Neural cell (in vitro differentiated cells): ENCODE measurements at regions not wholly inside any gene's neighbourhood (a gene's known extent, or its start where the extent isn't known, plus 50 kb on each side); places are given as distances from the start of the nearest gene placed in this dataset.

Experiments
- H2AFZ ChIP-seq: fragments of 200-600, 300-800 bp; sonication (generic), shearing (Covaris generic); 2 replicates; pipeline ENCODE4 v1.6.0; 2014; ENCODE audit warnings: low read depth, mild to moderate bottlenecking, antibody characterized with exemption, low read length, moderate library complexity
- H3F3A ChIP-seq: fragments of 200-600 bp; shearing (Covaris generic); 2 replicates; pipeline ENCODE4 v1.6.1; 2016; ENCODE audit warnings: mild to moderate bottlenecking, moderate library complexity, mixed read lengths, antibody characterized with exemption, low read length; ENCODE audit not compliant: insufficient read depth, poor library complexity, severe bottlenecking
- H3K27ac ChIP-seq: fragments of 200-600, 300-800 bp; sonication (generic), shearing (Covaris generic); 2 replicates; pipeline ENCODE4 v1.5.1; 2014; ENCODE audit warnings: mild to moderate bottlenecking, low read length, moderate library complexity
- H3K27me3 ChIP-seq: fragments of 300-800, 200-600 bp; sonication (generic), shearing (Covaris generic); 2 replicates; pipeline ENCODE4 v1.6.0; 2014; ENCODE audit warnings: mild to moderate bottlenecking, low read depth, low read length, moderate library complexity; ENCODE audit not compliant: insufficient read depth
- H3K36me3 ChIP-seq: fragments of 300-800, 200-600 bp; sonication (generic), shearing (Covaris generic); 2 replicates; pipeline ENCODE4 v1.5.1; 2014; ENCODE audit warnings: mild to moderate bottlenecking, antibody characterized with exemption, low read length, moderate library complexity; ENCODE audit not compliant: insufficient read depth
- H3K4me2 ChIP-seq: fragments of 300-800, 200-600 bp; sonication (generic), shearing (Covaris generic); 2 replicates; pipeline ENCODE4 v1.6.0; 2014; ENCODE audit warnings: mild to moderate bottlenecking, low read length
- H3K4me3 ChIP-seq: fragments of 300-800, 200-600 bp; sonication (generic), shearing (Covaris generic); 2 replicates; pipeline ENCODE4 v1.5.1; 2014; ENCODE audit warnings: mild to moderate bottlenecking, low read length, moderate library complexity
- H3K79me2 ChIP-seq: fragments of 200-600 bp; shearing (Covaris generic); replicated peaks from 2 replicates; pipeline ENCODE4 v1.6.0; 2014; ENCODE audit warnings: mild to moderate bottlenecking, low read length, moderate library complexity; ENCODE audit not compliant: insufficient read depth
- H3K9ac ChIP-seq: fragments of 300-800, 200-600 bp; sonication (generic), shearing (Covaris generic); 2 replicates; pipeline ENCODE4 v1.6.1; 2016; ENCODE audit warnings: mild to moderate bottlenecking, low read length, mixed read lengths
- H3K9me2 ChIP-seq: fragments of 200-600 bp; shearing (Covaris generic); 2 replicates; pipeline ENCODE4 v1.6.1; 2016; ENCODE audit warnings: mild to moderate bottlenecking, low read length, mixed read lengths; ENCODE audit not compliant: insufficient read depth
- H3K9me3 ChIP-seq: fragments of 200-600, 300-800 bp; sonication (generic), shearing (Covaris generic); 2 replicates; pipeline ENCODE4 v1.6.1; 2016; ENCODE audit warnings: mild to moderate bottlenecking, mixed run types, low read length, moderate library complexity, mixed read lengths
- H4K20me1 ChIP-seq: fragments of 200-600 bp; shearing (Covaris generic); 2 replicates; pipeline ENCODE4 v1.6.1; 2016; ENCODE audit warnings: mild to moderate bottlenecking, mixed run types; ENCODE audit not compliant: insufficient read depth
- CTCF ChIP-seq: fragments of 450-650 bp; IDR thresholded peaks from 2 replicates; pipeline ENCODE4 v1.5.1; 2014; ENCODE audit warnings: antibody characterized with exemption, mild to moderate bottlenecking, moderate library complexity; ENCODE audit not compliant: poor library complexity, severe bottlenecking
- EP300 ChIP-seq: fragments of 450-650 bp; conservative IDR thresholded peaks from 2 replicates; pipeline ENCODE4 v1.6.1; 2014; ENCODE audit warnings: antibody characterized with exemption, mild to moderate bottlenecking, moderate library complexity; ENCODE audit not compliant: poor library complexity, severe bottlenecking
- EZH2 ChIP-seq: fragments of 200-600, 300-800 bp; shearing (Covaris generic), sonication (generic); IDR thresholded peaks from 2 replicates; pipeline ENCODE4 v1.6.1; 2014; ENCODE audit warnings: antibody characterized with exemption, low read length, borderline replicate concordance, mild to moderate bottlenecking; ENCODE audit not compliant: insufficient read depth, poor library complexity, severe bottlenecking
- MXI1 ChIP-seq: fragments of 450-650 bp; conservative IDR thresholded peaks from 2 replicates; pipeline ENCODE4 v1.6.1; 2014; ENCODE audit warnings: antibody characterized with exemption, mild to moderate bottlenecking; ENCODE audit not compliant: poor library complexity, severe bottlenecking
- POLR2AphosphoS5 ChIP-seq: IDR thresholded peaks from 2 replicates; pipeline ENCODE4 v1.6.1; 2012
- RAD21 ChIP-seq: fragments of 450-650 bp; conservative IDR thresholded peaks from 2 replicates; pipeline ENCODE4 v1.6.1; 2014; ENCODE audit warnings: antibody characterized with exemption, mild to moderate bottlenecking, moderate library complexity
- REST ChIP-seq: IDR thresholded peaks from 2 replicates; pipeline ENCODE4 v1.6.1; 2012; ENCODE audit warnings: borderline replicate concordance
- SMC3 ChIP-seq: fragments of 450-650 bp; conservative IDR thresholded peaks from 2 replicates; pipeline ENCODE4 v1.6.1; 2014; ENCODE audit warnings: antibody characterized with exemption, mild to moderate bottlenecking, moderate library complexity; ENCODE audit not compliant: poor library complexity
- TAF1 ChIP-seq: IDR thresholded peaks from 2 replicates; pipeline ENCODE4 v1.6.1; 2012; ENCODE audit warnings: low read depth

- Histone ChIP-seq H3K36me3 (no peaks in the 10 kb centered on the region), H3K4me3 (no peak overlapping the region), H3K27ac (no peak overlapping the region), H3F3A (no peaks in the 10 kb centered on the region), H3K4me2 (no peak overlapping the region), H4K20me1 (no peaks in the 10 kb centered on the region), H3K27me3 (no peaks in the 10 kb centered on the region), H3K9me3 (no peaks in the 10 kb centered on the region), H3K9me2 (no peaks in the 10 kb centered on the region), H3K9ac (no peak overlapping the region), H3K79me2 (no peaks in the 10 kb centered on the region), H2AFZ (no peak overlapping the region)
- TF ChIP-seq CTCF: no peak
- no peak for TF ChIP-seq EZH2
- TF ChIP-seq SMC3: no peak
- no peak for TF ChIP-seq MXI1
- TF ChIP-seq EP300: no peak
- TF ChIP-seq RAD21: no peak
These were observed 219.5 kb downstream of the CBLN2 start for GRCh38 chr18:72324677-72325076.

GRCh38 chr18:72316497-72316896, 227.6 kb downstream of the CBLN2 start:
- Histone ChIP-seq H3K27ac (no peak overlapping the region), H3K79me2 (no peaks in the 10 kb centered on the region), H3K4me2 (no peak overlapping the region), H3K36me3 (no peaks in the 10 kb centered on the region), H3K27me3 (no peaks in the 10 kb centered on the region), H3K9ac (no peak overlapping the region), H3F3A (no peaks in the 10 kb centered on the region), H3K9me2 (no peaks in the 10 kb centered on the region), H2AFZ (no peak overlapping the region), H4K20me1 (no peaks in the 10 kb centered on the region), H3K9me3 (no peaks in the 10 kb centered on the region), H3K4me3 (no peak overlapping the region)
- no peak for TF ChIP-seq MXI1
- no peak for TF ChIP-seq RAD21

- H3K27me3 ChIP-seq: no peaks in the 10 kb centered on the region
- H3K36me3 ChIP-seq: no peaks in the 10 kb centered on the region
- no peaks in the 10 kb centered on the region for H3K9me3 ChIP-seq
- no peak overlapping the region for H3K4me2 ChIP-seq
- no peaks in the 10 kb centered on the region for H4K20me1 ChIP-seq
- no peaks in the 10 kb centered on the region for H3K79me2 ChIP-seq
- H2AFZ ChIP-seq: no peak overlapping the region
- H3K4me3 ChIP-seq: no peak overlapping the region
- no peak overlapping the region for H3K9ac ChIP-seq
- no peaks in the 10 kb centered on the region for H3F3A ChIP-seq
- no peak overlapping the region for H3K27ac ChIP-seq
- TF ChIP-seq SMC3 (no peak), RAD21 (no peak), EZH2 (no peak), CTCF (no peak), EP300 (no peak), POLR2AphosphoS5 (no peak), MXI1 (no peak), TAF1 (no peak), REST (no peak)
- no peaks in the 10 kb centered on the region for H3K9me2 ChIP-seq
These were observed 260.8 kb downstream of the CBLN2 start for GRCh38 chr18:72283148-72283925.
